Endothelial cell of umbilical vein (primary cell): ENCODE measurements at regions not wholly inside any gene's neighbourhood (a gene's known extent, or its start where the extent isn't known, plus 50 kb on each side); places are given as distances from the start of the nearest gene placed in this dataset.

ENCODE experiments used
- EZH2 ChIP-seq: IDR thresholded peaks from 2 replicates; pipeline ENCODE4 v1.6.1; 2012; ENCODE audit warnings: borderline replicate concordance, low read depth, mild to moderate bottlenecking, moderate library complexity, low read length, inconsistent platforms; ENCODE audit not compliant: severe bottlenecking
- JUN ChIP-seq: IDR thresholded peaks from 2 replicates; pipeline ENCODE4 v1.6.1; 2011; ENCODE audit warnings: borderline replicate concordance, low read depth; ENCODE audit not compliant: insufficient read length, insufficient read depth
- POLR2A ChIP-seq: IDR thresholded peaks from 2 replicates; pipeline ENCODE4 v1.6.1; 2012; ENCODE audit warnings: low read depth, mild to moderate bottlenecking, control low read depth, low read length
- POLR2AphosphoS5 ChIP-seq: IDR thresholded peaks from 2 replicates; pipeline ENCODE4 v1.6.1; 2012; ENCODE audit warnings: low read depth, mild to moderate bottlenecking, control low read depth, low read length, moderate library complexity; ENCODE audit not compliant: insufficient read depth
- TF ChIP-seq, protein P1 (sequence below), 2 donors: IDR thresholded peaks; 1 replicate in 1 of 2; 2 replicates in 1 of 2; pipeline ENCODE4 v1.5.1; 2011; ENCODE audit warnings: low read length in 2 of 2, mild to moderate bottlenecking in 2 of 2, moderate library complexity in 2 of 2, control low read depth in 1 of 2, inconsistent platforms in 1 of 2, low read depth in 1 of 2; ENCODE audit not compliant: insufficient read depth in 1 of 2; ENCODE audit errors: extremely low read depth in 1 of 2
- TF ChIP-seq, protein P2 (sequence below): IDR thresholded peaks from 2 replicates; pipeline ENCODE4 v1.6.1; 2011; ENCODE audit not compliant: insufficient read depth, insufficient read length

DNA sequence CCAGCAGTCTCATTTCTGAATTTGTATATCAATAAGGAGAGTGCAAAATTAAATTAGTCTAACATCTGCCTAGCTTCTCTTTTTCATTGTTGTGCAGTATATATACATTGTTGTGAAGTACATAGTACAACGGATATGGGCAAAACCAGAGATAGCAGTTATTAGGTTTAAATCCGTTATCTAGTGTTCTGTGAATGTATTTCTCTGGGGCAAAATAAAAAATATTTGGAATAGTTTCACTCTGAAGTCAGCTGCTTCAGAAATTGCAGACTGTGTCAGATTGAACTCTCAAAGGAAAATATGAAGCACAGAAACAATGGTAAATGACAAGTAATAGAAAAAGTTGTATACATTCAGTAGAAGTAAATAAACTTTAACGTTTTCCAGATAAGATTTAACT is 836.5 kb upstream of the CXADR start:
- TF ChIP-seq EZH2: no peak
- TF ChIP-seq JUN: no peak
- TF ChIP-seq, protein P1, sequence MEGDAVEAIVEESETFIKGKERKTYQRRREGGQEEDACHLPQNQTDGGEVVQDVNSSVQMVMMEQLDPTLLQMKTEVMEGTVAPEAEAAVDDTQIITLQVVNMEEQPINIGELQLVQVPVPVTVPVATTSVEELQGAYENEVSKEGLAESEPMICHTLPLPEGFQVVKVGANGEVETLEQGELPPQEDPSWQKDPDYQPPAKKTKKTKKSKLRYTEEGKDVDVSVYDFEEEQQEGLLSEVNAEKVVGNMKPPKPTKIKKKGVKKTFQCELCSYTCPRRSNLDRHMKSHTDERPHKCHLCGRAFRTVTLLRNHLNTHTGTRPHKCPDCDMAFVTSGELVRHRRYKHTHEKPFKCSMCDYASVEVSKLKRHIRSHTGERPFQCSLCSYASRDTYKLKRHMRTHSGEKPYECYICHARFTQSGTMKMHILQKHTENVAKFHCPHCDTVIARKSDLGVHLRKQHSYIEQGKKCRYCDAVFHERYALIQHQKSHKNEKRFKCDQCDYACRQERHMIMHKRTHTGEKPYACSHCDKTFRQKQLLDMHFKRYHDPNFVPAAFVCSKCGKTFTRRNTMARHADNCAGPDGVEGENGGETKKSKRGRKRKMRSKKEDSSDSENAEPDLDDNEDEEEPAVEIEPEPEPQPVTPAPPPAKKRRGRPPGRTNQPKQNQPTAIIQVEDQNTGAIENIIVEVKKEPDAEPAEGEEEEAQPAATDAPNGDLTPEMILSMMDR (IDR thresholded peaks at IDR 0.05; ENCODE audit: extremely low read depth in 1 of 2, insufficient read depth in 1 of 2, low read depth in 1 of 2, low read length in 2 of 2): no peak
- no peak for TF ChIP-seq POLR2A
- no peak for TF ChIP-seq POLR2AphosphoS5
- TF ChIP-seq, protein P2, sequence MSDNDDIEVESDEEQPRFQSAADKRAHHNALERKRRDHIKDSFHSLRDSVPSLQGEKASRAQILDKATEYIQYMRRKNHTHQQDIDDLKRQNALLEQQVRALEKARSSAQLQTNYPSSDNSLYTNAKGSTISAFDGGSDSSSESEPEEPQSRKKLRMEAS: no peak
